WERI-Rb-1 (cell line): ENCODE measurements at regions not wholly inside any gene's neighbourhood (a gene's known extent, or its start where the extent isn't known, plus 50 kb on each side); places are given as distances from the start of the nearest gene placed in this dataset.
"Not testable (repeated sequence)": the region's sequence is repeated elsewhere in the genome, so short reads cannot be mapped to it uniquely, and the experiment has no call there.

ENCODE experiments used
- DNase-seq: peaks from one replicate; pipeline ENCODE4 v3.0.0-alpha.2; 2020
- H3K27ac ChIP-seq: fragments of 250-450 bp; sonication (Bioruptor Pico); 2 replicates; pipeline ENCODE4 v1.5.1; 2020; ENCODE audit warnings: mild to moderate bottlenecking, moderate library complexity
- H3K27me3 ChIP-seq: fragments of 250-450 bp; sonication (Bioruptor Pico); 2 replicates; pipeline ENCODE4 v1.5.1; 2021; ENCODE audit warnings: mild to moderate bottlenecking, low read depth, moderate library complexity; ENCODE audit not compliant: insufficient read depth, severe bottlenecking
- H3K36me3 ChIP-seq: fragments of 250-450 bp; sonication (Bioruptor Pico); 2 replicates; pipeline ENCODE4 v1.5.1; 2020; ENCODE audit warnings: mild to moderate bottlenecking, moderate library complexity
- H3K4me3 ChIP-seq: 2 replicates; pipeline ENCODE4 v1.5.1; 2011; ENCODE audit warnings: low read depth, mild to moderate bottlenecking, control low read depth, low read length
- H3K9me3 ChIP-seq: fragments of 250-450 bp; sonication (Bioruptor Pico); 2 replicates; pipeline ENCODE4 v1.5.1; 2021; ENCODE audit warnings: mild to moderate bottlenecking, moderate library complexity; ENCODE audit not compliant: severe bottlenecking

DNA sequence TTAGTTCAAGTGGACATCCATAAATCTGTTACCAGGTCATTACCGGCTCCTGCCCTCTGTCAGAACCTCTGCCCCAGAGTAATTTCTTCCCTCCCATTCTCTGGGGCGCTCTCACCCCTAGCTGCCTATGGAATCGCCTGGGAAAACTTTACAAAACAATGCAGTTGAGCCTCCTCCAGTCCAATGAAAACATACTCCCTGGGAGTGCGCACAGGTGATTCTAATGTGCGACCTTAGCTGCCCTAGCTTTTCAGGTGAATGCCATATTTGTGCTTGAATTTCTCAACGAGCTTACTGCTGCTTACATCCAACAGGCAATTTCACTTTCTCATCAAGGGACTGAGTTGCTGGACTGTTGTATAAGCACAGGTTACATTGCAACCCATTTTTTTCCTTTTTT lies 230.7 kb downstream of the NPIPA7 start:
- not testable (repeated sequence) for H3K27me3 ChIP-seq, H3K9me3 ChIP-seq, H3K4me3 ChIP-seq, H3K27ac ChIP-seq, H3K36me3 ChIP-seq, DNase-seq

DNA sequence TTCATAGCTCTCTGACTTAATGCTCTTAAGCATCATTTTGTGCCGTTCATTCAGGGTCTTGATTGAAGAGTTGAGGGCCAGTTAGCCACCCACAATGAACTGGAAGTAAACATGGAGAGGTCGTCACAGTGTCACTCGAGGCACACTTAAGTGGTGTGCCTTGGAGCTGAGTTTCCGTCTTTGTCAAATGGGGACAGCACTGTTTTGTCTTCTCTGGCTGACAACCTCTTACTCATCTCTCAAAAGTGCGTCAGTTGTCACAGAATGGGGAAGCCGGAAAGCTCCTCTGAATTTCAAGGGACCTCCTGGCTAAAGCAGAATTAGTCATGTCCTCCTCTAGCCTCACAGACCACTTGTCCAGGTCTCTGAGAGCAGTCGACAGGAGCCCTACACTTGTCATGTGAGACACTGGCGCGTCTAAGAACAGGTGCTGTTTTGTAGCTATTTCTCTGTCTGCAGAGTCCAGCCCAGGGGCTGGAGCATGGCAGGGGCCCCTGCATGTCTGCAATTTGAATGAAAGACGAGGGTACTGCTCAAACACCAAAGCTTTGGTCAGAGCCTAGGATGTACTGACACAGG lies 231.5 kb downstream of the NPIPA7 start:
- not testable (repeated sequence) for H3K36me3 ChIP-seq, H3K9me3 ChIP-seq, DNase-seq, H3K27me3 ChIP-seq, H3K4me3 ChIP-seq, H3K27ac ChIP-seq

DNA sequence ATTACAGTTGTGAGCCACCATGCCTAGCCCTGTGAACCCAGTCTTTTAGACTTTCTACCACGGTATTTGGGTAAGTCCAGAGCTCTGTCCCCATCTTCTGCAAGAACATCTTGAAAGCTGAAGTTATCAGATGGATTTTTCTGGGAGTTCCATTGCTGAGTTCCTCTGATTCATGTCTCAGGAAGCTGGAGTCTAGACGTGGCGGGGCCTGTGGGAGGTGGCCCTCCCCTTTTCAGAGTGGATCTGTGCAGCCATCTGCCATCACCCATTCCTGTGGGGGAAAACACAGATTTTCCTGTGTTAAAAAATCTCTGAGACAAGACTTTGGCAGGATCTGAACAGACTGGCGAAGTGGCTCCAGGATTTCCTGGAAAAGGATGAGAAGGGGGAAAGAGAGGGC lies 234.3 kb downstream of the NPIPA7 start:
- not testable (repeated sequence) for H3K27ac ChIP-seq, H3K27me3 ChIP-seq, H3K4me3 ChIP-seq, H3K36me3 ChIP-seq, H3K9me3 ChIP-seq
- DNase-seq, result peak; percentile 37

DNA sequence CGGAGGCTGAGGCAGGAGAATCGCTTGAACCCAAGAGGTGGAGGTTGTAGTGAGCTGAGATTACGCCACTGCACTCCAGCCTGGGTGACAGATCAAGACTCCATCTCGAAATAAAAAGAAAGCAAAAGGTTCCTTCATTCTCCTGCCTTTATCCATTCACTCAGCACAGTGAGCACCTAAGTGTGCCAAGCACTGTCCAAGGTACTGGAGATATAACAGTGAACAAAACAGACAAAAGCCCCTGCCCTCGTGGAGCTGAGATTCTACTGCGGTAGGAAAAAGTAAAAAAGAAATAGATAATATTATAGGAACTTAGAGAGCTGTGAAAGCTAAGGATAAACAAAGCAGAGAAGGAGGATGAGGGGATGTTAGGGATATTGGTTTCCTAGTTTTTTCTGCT lies 235.5 kb downstream of the NPIPA7 start:
- not testable (repeated sequence) for H3K36me3 ChIP-seq, DNase-seq, H3K9me3 ChIP-seq, H3K27me3 ChIP-seq, H3K4me3 ChIP-seq, H3K27ac ChIP-seq

DNA sequence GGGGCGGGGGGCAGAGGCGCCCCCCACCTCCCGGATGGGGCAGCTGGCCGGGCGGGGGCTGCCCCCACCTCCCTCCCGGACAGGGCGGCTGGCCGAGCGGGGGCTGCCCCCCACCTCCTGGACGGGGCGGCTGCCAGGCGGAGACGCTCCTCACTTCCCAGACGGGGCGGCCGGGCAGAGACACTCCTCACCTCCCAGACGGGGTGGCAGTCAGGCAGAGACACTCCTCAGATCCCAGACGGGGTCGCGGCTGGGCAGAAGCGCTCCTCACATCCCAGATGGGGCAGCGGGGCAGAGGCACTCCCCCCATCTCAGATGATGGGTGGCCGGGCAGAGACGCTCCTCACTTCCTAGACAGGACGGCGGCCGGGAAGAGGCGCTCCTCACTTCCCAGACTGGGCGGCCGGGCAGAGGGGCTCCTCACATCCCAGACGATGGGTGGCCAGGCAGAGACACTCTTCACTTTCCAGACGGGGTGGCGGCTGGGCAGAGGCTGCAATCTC lies 240.1 kb downstream of the NPIPA7 start:
- H3K27me3 ChIP-seq, H3K27ac ChIP-seq, H3K36me3 ChIP-seq, H3K9me3 ChIP-seq, H3K4me3 ChIP-seq: not testable (repeated sequence)
- DNase-seq, result peak; percentile 14

DNA sequence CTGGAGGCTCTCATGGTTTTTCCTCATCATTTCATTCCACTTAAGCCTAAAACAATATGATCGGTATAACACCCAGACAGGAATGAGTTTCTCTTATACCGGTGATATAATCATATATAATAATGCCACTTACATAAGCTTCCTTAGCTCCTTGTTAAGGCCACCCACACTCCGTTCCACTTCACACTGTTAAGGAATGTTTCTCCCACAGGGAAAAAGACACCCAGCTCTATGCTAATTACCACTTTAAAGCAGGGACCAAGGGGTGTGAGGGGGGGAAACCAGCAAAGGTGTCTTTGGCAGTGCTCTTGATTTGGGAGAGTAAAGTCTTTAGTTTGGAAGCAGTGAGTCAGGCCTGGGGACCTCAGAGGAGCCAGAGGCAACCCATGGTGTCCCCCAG lies 245.4 kb downstream of the NPIPA7 start:
- H3K9me3 ChIP-seq, H3K27ac ChIP-seq, H3K27me3 ChIP-seq, H3K4me3 ChIP-seq, DNase-seq, H3K36me3 ChIP-seq: not testable (repeated sequence)

DNA sequence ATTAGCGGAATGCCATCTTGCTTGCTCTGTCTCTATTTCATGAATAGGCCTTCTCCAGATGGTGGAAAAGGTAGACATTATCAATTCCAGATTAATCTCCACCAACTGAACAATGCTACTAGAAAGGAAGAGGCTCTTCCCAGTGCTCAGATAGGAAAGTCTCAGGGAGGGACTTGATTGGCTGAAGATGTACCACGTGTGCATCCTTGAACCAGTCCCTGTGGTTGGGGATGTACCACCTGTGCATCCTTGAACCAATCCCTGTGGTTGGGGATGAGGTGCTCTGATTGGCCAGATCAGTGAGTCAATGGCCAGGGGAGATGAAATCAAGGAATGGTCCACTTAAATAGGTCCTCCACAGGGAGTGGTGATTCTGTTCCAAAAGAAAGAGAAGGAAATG lies 246.2 kb downstream of the NPIPA7 start:
- not testable (repeated sequence) for H3K27ac ChIP-seq, H3K27me3 ChIP-seq, DNase-seq, H3K9me3 ChIP-seq, H3K4me3 ChIP-seq, H3K36me3 ChIP-seq

DNA sequence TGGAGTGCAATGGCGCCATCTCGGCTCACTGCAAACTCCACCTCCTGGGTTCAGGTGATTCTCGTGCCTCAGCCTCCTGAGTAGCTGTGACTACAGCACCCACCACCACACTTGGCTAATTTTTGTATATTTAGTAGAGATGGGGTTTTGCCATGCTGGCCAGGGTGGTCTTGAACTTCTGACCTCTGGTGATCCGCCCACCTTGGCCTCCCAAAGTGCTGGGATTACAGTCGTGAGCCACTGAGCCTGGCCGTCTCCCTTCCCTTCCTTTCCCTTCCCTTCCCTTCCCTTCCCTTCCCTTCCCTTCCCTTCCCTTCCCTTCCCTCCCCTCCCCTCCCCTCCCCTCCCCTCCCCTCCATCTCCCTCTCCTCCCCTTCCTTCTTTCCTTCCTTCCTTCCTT lies 248.9 kb downstream of the NPIPA7 start:
- DNase-seq, H3K9me3 ChIP-seq, H3K36me3 ChIP-seq, H3K27ac ChIP-seq, H3K27me3 ChIP-seq, H3K4me3 ChIP-seq: not testable (repeated sequence)

DNA sequence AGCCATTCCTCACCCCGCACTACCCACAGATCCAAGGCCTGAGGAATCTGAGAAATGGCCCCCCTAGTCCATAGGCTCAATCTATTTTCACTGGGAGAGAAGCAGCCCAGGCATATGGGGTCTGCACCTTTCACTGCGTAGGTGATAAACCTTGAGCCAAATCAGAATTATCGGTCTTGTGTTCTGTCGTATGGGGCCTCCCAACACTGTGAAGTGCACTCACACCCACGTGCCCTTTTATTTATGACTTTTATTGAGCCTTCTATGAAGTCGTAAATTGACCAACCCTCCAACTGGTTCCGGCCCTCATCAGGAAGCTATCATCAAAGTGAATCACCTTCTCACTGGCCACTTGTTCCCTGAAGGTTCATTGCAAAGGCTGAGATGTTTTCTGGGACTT lies 259.3 kb downstream of the NPIPA7 start:
- H3K27ac ChIP-seq, result peak overlapping the region; percentile 49; the same call in 1 of the 2 replicates
- H3K27me3 ChIP-seq, DNase-seq, H3K9me3 ChIP-seq, H3K4me3 ChIP-seq, H3K36me3 ChIP-seq: not testable (repeated sequence)

DNA sequence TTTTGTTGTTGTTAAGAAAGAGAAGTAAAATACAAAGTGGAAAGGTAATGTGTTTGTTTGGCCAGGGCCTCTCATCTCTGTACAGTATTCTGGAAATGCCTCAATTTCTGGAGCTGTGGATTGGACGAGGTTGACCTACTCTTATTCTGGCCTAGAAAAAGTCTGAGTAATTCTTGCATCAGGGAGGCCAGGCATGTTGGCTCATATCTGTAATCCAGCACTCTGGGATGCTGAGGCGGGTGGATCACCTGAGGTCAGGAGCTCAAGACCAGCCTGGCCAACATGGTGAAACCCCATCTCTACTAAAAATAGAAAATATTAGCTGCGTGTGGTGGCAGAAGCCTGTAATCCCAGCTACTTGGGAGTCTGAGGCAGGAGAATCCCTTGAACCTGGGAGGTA lies 259.8 kb downstream of the NPIPA7 start:
- not testable (repeated sequence) for H3K9me3 ChIP-seq, H3K36me3 ChIP-seq, H3K27me3 ChIP-seq, H3K27ac ChIP-seq, H3K4me3 ChIP-seq
- peak; percentile 69 for DNase-seq

DNA sequence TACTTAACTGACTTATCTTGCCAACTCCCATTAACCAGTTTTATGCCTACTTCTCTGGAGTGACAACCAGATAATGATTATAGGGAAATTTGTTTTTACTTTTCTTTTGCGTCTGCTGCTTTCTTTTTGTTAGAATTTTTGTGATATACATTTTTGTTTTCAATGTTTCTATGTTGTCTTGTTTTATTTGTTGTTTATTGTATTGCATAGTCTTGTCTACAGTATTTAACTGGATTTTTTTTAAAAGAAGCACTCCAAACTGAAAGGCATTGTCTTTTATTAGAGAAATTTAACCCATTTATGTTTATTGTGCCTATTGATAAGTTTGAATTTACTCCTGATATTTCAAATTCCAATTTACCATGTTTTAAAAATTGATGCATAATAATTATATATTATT lies 264.9 kb downstream of the NPIPA7 start:
- DNase-seq, H3K9me3 ChIP-seq, H3K4me3 ChIP-seq, H3K27ac ChIP-seq, H3K27me3 ChIP-seq, H3K36me3 ChIP-seq: not testable (repeated sequence)

DNA sequence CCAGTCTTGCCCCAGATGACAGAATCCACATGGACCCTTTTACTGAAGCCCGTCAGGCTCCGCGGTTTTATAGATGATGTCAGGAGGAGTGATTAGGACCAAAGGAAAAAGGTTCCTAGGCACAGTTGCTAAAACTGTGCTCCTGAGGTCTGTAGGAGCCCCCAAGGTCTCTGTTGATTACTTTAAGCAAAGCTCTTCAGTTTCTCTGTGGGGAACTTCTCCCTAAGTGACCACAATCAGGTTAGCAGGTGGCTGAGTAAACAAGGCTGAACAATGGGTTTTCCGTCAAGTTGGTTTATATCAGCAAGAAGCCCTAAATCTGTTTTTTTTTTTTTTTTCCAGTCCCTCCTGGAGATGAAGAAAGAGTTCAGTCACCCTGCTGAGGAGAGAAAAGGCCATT lies 269.1 kb downstream of the NPIPA7 start:
- not testable (repeated sequence) for H3K27me3 ChIP-seq, H3K27ac ChIP-seq, H3K4me3 ChIP-seq, DNase-seq, H3K9me3 ChIP-seq, H3K36me3 ChIP-seq

DNA sequence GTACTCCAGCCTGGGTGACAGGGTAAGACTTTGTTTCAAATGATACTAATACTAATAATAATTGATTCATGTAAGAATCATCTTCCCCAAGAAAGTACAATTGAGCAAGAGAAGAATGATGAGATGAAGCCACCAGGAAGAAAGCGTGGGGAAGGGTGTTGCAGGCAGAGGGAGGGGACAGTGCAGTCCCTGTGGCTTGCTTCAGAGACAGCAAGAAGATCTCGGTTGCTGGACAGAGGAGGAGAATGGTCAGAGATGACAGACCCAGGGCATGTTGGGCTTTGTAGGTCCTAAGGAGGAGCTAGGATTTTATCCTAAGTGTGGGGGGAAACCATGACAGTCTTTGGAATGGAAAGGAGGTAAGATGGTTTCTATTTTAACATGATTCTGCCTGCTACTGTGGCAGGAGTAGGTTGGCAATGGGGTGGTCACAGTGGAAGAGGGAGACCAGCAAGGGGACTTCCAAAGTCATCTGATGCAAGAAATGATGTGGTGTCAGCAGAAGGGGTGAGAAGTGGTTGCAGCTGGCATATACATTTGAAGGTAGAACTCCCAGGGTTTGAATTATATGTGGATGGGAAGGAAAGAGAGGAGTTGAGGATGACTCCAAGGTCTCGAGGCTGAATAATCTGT lies 293.4 kb downstream of the NPIPA7 start:
- H3K4me3 ChIP-seq, H3K27me3 ChIP-seq, H3K9me3 ChIP-seq, H3K36me3 ChIP-seq, H3K27ac ChIP-seq, DNase-seq: not testable (repeated sequence)

DNA sequence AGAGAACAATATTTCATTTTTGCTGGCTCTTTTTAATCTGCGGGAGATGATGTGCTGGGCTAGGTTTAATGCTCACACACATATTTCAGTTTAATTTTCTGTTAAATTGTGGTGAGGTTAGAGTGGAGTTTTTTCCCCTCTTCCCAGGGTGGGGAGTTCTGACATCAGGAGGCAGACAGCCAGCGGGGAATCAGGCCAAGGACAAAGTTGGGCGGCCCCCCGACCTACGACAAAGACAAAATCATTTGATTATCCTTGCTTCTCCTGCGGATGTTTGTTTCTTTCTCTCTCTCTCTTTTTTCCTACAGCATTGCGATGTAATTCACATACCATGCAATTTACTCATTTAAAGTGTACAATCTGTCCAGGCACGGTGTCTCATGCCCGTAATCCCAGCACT lies 295.9 kb downstream of the NPIPA7 start:
- not testable (repeated sequence) for H3K4me3 ChIP-seq, H3K9me3 ChIP-seq, H3K36me3 ChIP-seq, H3K27me3 ChIP-seq, H3K27ac ChIP-seq, DNase-seq

DNA sequence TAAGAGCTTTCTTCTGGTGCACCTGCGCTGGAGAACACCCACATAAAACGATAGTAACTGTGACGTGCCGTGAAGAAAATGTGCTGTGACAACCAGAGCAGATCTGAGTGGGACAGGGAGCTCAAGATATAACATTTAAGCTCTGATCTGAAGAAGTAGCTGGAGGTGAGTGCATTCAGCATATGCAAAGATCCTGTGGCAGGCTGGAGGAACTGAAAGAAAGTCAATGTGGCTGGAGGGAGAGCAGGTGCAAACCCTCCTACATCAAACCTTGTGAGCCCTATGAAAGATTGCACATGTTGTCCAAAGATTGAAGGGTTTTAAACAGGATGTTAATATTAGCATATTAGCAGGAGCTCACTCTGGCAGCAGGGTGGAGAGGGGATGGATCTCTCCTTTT lies 342.9 kb downstream of the NPIPA7 start:
- not testable (repeated sequence) for H3K4me3 ChIP-seq, H3K27ac ChIP-seq, H3K27me3 ChIP-seq, H3K36me3 ChIP-seq, DNase-seq, H3K9me3 ChIP-seq
